K562 (cell line): ENCODE measurements at regions not wholly inside any gene's neighbourhood (a gene's known extent, or its start where the extent isn't known, plus 50 kb on each side); places are given as distances from the start of the nearest gene placed in this dataset.

ENCODE experiments used
- GATA2 ChIP-seq: sonication (generic); formaldehyde crosslinking; IDR thresholded peaks from 2 replicates; pipeline ENCODE4 v1.4.0; 2020; ENCODE audit warnings: mild to moderate bottlenecking, missing genetic modification reagents
- HDGF ChIP-seq: fragments of 450-650 bp; IDR thresholded peaks from 2 replicates; pipeline ENCODE4 v1.6.1; 2016
- SAFB ChIP-seq: fragments of 200-400 bp; formaldehyde crosslinking; IDR thresholded peaks from 2 replicates; pipeline ENCODE4 v1.6.1; 2017; ENCODE audit warnings: low read depth, low read length, borderline replicate concordance
- TAF9B ChIP-seq: fragments of 450-650 bp; IDR thresholded peaks from 2 replicates; pipeline ENCODE4 v1.6.1; 2018; ENCODE audit warnings: mild to moderate bottlenecking; ENCODE audit not compliant: partially characterized antibody
- ZNF124 ChIP-seq: sonication (generic); formaldehyde crosslinking; IDR thresholded peaks from 2 replicates; pipeline ENCODE4 v1.8.1; 2022; ENCODE audit warnings: missing genetic modification reagents
- ZNF24 ChIP-seq: fragments of 450-650 bp; IDR thresholded peaks from 2 replicates; pipeline ENCODE4 v1.6.1; 2016
- TF ChIP-seq, protein P1 (sequence below): fragments of 450-650 bp; IDR thresholded peaks from 2 replicates; pipeline ENCODE4 v1.6.1; 2017; ENCODE audit warnings: antibody characterized with exemption, mild to moderate bottlenecking
- TF ChIP-seq, protein P2 (sequence below), 2 experiments: fragments of 450-650 bp; IDR thresholded peaks; 2 replicates each; pipeline ENCODE4 v1.6.1; 2016; ENCODE audit warnings: mild to moderate bottlenecking in 2 of 2, borderline replicate concordance in 1 of 2, low read depth in 1 of 2, moderate library complexity in 1 of 2
- TF ChIP-seq, protein P3 (sequence below): sonication (generic); formaldehyde crosslinking; IDR thresholded peaks from 2 replicates; pipeline ENCODE4 v1.8.0; 2022; ENCODE audit warnings: mild to moderate bottlenecking, missing genetic modification reagents
- TF ChIP-seq, protein P4 (sequence below), 3 experiments: IDR thresholded peaks in 2 of 3; conservative IDR thresholded peaks in 1 of 3; 2 replicates each; pipeline ENCODE4 v1.5.1; 2011 to 2012; ENCODE audit warnings: low read length in 3 of 3, mild to moderate bottlenecking in 3 of 3, control low read depth in 2 of 3, improper control_type of control experiment in 1 of 3, inconsistent platforms in 1 of 3, low read depth in 1 of 3, mixed read lengths in 1 of 3, moderate library complexity in 1 of 3; ENCODE audit not compliant: insufficient read depth in 2 of 3

DNA sequence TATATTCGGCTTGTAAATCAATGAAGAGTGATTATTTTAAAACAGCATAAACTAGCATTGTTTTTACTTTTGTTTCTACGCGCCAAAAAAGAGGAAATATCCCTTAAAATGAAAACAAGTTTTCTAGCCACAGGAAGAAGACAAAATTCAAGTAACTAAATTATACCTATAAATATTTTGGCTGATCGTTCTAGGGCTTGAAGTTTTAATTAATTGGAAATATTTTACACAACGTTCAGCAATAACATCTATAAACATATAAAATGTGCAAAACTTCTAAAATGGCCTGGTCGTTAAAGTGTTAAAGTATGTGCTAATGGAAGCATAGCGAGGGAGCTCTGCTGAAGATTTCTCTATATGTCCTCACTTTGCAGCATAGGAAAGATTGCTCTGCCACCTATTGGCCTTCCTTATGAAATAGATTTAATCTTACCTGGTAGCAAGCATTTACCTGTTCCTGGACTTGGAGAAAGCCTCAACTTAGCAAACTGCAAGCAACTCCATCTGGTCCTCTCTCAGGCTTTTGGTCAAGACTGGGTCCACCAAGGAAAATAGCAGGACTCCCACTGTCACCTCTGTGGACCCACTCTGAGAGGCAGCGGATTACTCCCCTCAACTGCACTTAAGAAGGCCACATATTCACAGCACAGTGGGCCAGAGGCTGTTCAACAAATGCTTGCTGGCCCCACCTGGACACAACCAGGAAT, 351.3 kb upstream of the RUNX1 start (continued):
- TF ChIP-seq, protein P1, sequence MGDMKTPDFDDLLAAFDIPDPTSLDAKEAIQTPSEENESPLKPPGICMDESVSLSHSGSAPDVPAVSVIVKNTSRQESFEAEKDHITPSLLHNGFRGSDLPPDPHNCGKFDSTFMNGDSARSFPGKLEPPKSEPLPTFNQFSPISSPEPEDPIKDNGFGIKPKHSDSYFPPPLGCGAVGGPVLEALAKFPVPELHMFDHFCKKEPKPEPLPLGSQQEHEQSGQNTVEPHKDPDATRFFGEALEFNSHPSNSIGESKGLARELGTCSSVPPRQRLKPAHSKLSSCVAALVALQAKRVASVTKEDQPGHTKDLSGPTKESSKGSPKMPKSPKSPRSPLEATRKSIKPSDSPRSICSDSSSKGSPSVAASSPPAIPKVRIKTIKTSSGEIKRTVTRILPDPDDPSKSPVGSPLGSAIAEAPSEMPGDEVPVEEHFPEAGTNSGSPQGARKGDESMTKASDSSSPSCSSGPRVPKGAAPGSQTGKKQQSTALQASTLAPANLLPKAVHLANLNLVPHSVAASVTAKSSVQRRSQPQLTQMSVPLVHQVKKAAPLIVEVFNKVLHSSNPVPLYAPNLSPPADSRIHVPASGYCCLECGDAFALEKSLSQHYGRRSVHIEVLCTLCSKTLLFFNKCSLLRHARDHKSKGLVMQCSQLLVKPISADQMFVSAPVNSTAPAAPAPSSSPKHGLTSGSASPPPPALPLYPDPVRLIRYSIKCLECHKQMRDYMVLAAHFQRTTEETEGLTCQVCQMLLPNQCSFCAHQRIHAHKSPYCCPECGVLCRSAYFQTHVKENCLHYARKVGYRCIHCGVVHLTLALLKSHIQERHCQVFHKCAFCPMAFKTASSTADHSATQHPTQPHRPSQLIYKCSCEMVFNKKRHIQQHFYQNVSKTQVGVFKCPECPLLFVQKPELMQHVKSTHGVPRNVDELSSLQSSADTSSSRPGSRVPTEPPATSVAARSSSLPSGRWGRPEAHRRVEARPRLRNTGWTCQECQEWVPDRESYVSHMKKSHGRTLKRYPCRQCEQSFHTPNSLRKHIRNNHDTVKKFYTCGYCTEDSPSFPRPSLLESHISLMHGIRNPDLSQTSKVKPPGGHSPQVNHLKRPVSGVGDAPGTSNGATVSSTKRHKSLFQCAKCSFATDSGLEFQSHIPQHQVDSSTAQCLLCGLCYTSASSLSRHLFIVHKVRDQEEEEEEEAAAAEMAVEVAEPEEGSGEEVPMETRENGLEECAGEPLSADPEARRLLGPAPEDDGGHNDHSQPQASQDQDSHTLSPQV: peak; percentile 55
- TF ChIP-seq ZNF24 (0 out of 2 replicates have a peak, but pooled peaks have one; percentile 15), ZNF124 (CRISPR knock-in tag) (no peak), HDGF (no peak), GATA2 (CRISPR knock-in tag) (peak; percentile 85), TAF9B (no peak), SAFB (no peak)
- TF ChIP-seq, protein P2, sequence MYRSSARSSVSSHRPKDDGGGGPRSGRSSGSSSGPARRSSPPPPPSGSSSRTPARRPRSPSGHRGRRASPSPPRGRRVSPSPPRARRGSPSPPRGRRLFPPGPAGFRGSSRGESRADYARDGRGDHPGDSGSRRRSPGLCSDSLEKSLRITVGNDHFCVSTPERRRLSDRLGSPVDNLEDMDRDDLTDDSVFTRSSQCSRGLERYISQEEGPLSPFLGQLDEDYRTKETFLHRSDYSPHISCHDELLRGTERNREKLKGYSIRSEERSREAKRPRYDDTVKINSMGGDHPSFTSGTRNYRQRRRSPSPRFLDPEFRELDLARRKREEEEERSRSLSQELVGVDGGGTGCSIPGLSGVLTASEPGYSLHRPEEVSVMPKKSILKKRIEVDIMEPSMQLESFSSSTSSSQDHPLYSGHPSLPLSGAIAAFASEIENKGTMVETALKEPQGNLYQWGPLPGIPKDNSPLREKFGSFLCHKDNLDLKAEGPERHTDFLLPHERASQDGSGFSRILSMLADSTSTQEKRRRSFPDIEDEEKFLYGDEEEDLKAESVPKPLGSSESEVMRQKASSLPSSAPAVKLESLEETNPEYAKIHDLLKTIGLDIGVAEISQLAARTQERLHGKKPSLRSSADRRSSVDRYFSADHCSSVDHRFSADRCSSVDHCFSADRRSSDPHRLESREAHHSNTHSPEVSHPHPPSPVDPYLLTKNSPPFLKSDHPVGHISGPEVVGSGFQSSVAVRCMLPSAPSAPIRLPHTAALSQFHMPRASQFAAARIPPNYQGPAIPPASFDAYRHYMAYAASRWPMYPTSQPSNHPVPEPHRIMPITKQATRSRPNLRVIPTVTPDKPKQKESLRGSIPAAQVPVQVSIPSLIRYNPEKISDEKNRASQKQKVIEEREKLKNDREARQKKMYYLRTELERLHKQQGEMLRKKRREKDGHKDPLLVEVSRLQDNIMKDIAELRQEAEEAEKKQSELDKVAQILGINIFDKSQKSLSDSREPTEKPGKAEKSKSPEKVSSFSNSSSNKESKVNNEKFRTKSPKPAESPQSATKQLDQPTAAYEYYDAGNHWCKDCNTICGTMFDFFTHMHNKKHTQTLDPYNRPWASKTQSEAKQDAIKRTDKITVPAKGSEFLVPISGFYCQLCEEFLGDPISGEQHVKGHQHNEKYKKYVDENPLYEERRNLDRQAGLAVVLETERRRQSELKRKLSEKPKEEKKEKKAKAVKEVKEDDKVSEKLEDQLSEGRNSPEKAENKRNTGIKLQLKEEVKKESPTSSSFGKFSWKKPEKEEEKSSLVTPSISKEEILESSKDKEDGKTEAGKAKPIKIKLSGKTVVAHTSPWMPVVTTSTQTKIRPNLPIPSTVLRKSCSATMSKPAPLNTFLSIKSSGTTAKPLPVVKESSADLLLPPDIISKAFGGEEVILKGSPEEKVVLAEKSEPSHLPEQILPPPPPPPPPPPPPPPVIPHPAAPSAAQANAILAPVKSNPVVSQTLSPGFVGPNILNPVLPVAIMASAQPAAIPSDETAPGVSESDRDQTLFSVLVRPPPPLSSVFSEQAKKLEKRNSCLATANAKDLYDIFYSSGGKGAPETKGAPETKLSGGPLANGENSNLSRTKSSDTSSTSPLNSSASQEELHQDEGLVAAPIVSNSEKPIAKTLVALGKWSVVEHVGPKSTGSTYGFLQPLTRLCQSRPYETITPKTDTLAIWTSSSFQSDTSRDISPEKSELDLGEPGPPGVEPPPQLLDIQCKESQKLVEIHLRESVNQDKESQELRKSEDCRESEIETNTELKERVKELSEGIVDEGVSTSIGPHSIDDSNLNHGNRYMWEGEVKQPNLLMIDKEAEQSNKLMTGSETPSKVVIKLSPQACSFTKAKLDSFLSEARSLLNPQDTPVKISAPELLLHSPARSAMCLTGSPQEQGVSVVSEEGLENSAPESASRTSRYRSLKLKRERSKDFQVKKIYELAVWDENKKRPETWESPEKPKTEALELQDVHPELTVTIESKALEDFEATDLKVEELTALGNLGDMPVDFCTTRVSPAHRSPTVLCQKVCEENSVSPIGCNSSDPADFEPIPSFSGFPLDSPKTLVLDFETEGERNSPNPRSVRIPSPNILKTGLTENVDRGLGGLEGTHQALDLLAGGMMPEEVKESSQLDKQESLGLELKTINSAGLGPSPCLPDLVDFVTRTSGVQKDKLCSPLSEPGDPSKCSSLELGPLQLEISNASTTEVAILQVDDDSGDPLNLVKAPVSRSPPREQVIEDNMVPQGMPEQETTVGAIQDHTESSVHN (IDR thresholded peaks at IDR 0.05; ENCODE audit: borderline replicate concordance in 1 of 2, low read depth in 1 of 2): no peak
- TF ChIP-seq, protein P3, sequence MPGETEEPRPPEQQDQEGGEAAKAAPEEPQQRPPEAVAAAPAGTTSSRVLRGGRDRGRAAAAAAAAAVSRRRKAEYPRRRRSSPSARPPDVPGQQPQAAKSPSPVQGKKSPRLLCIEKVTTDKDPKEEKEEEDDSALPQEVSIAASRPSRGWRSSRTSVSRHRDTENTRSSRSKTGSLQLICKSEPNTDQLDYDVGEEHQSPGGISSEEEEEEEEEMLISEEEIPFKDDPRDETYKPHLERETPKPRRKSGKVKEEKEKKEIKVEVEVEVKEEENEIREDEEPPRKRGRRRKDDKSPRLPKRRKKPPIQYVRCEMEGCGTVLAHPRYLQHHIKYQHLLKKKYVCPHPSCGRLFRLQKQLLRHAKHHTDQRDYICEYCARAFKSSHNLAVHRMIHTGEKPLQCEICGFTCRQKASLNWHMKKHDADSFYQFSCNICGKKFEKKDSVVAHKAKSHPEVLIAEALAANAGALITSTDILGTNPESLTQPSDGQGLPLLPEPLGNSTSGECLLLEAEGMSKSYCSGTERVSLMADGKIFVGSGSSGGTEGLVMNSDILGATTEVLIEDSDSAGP: no peak
- TF ChIP-seq, protein P4, sequence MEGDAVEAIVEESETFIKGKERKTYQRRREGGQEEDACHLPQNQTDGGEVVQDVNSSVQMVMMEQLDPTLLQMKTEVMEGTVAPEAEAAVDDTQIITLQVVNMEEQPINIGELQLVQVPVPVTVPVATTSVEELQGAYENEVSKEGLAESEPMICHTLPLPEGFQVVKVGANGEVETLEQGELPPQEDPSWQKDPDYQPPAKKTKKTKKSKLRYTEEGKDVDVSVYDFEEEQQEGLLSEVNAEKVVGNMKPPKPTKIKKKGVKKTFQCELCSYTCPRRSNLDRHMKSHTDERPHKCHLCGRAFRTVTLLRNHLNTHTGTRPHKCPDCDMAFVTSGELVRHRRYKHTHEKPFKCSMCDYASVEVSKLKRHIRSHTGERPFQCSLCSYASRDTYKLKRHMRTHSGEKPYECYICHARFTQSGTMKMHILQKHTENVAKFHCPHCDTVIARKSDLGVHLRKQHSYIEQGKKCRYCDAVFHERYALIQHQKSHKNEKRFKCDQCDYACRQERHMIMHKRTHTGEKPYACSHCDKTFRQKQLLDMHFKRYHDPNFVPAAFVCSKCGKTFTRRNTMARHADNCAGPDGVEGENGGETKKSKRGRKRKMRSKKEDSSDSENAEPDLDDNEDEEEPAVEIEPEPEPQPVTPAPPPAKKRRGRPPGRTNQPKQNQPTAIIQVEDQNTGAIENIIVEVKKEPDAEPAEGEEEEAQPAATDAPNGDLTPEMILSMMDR (IDR thresholded peaks at IDR 0.05 in 2 of 3, conservative IDR thresholded peaks at IDR 0.05 in 1 of 3; ENCODE audit: insufficient read depth in 2 of 3, low read depth in 1 of 3, low read length in 3 of 3): peak; percentile 53 to 82 (median 70)
